ENCODE measurements at regions not wholly inside any gene's neighbourhood (a gene's known extent, or its start where the extent isn't known, plus 50 kb on each side); places are given as distances from the start of the nearest gene placed in this dataset.

GRCh38 chr2:126748188-126748760, 92.3 kb downstream of the GYPC start:
- H3K9me3 ChIP-seq (ENCODE audit: control insufficient read depth, low read length): no peaks in the 10 kb centered on the region
- no peak overlapping the region for H3K9ac ChIP-seq (ENCODE audit: low read length)

GRCh38 chr2:126748929-126749518, 93.1 kb downstream of the GYPC start:
- Histone ChIP-seq H3K27me3 (ENCODE audit: control insufficient read depth, insufficient read depth, low read length) (no peaks in the 10 kb centered on the region), H3K9me3 (ENCODE audit: control insufficient read depth, low read length) (no peaks in the 10 kb centered on the region), H3K9ac (ENCODE audit: low read length) (no peak overlapping the region), H3K4me1 (ENCODE audit: control insufficient read depth, insufficient read depth, low read length) (no peaks in the 10 kb centered on the region), H3K4me3 (ENCODE audit: low read length) (no peak overlapping the region), H3K36me3 (ENCODE audit: control insufficient read depth, insufficient read depth, low read length) (no peaks in the 10 kb centered on the region)

More at GRCh38 chr2:126748188-126748760, 92.3 kb downstream of the GYPC start:
- Histone ChIP-seq H3K4me1 (ENCODE audit: control insufficient read depth, insufficient read depth, low read length) (no peaks in the 10 kb centered on the region), H3K27me3 (ENCODE audit: control insufficient read depth, insufficient read depth, low read length) (no peaks in the 10 kb centered on the region), H3K36me3 (ENCODE audit: control insufficient read depth, insufficient read depth, low read length) (no peaks in the 10 kb centered on the region), H3K4me3 (ENCODE audit: low read length) (no peak overlapping the region)

GRCh38 chr2:126749537-126749936, 93.6 kb downstream of the GYPC start:
- Histone ChIP-seq H3K4me3 (ENCODE audit: low read length) (no peak overlapping the region), H3K9me3 (ENCODE audit: control insufficient read depth, low read length) (no peaks in the 10 kb centered on the region), H3K36me3 (ENCODE audit: control insufficient read depth, insufficient read depth, low read length) (no peaks in the 10 kb centered on the region), H3K27me3 (ENCODE audit: control insufficient read depth, insufficient read depth, low read length) (no peaks in the 10 kb centered on the region), H3K4me1 (ENCODE audit: control insufficient read depth, insufficient read depth, low read length) (no peaks in the 10 kb centered on the region), H3K9ac (ENCODE audit: low read length) (no peak overlapping the region)

- no peak overlapping the region for H3K9ac ChIP-seq (ENCODE audit: low read length)
- H3K27me3 ChIP-seq (ENCODE audit: control insufficient read depth, insufficient read depth, low read length): no peaks in the 10 kb centered on the region
- no peak overlapping the region for H3K4me3 ChIP-seq (ENCODE audit: low read length)
- no peaks in the 10 kb centered on the region for H3K36me3 ChIP-seq (ENCODE audit: control insufficient read depth, insufficient read depth, low read length)
- no peaks in the 10 kb centered on the region for H3K9me3 ChIP-seq (ENCODE audit: control insufficient read depth, low read length)
- no peaks in the 10 kb centered on the region for H3K4me1 ChIP-seq (ENCODE audit: control insufficient read depth, insufficient read depth, low read length)
These were observed 94.5 kb downstream of the GYPC start for GRCh38 chr2:126750506-126750905.

GRCh38 chr2:126751477-126751876, 95.5 kb downstream of the GYPC start:
- no peak overlapping the region for H3K9ac ChIP-seq (ENCODE audit: low read length)
- no peaks in the 10 kb centered on the region for H3K9me3 ChIP-seq (ENCODE audit: control insufficient read depth, low read length)
- no peak overlapping the region for H3K4me3 ChIP-seq (ENCODE audit: low read length)
- H3K36me3 ChIP-seq (ENCODE audit: control insufficient read depth, insufficient read depth, low read length): no peaks in the 10 kb centered on the region
- no peaks in the 10 kb centered on the region for H3K27me3 ChIP-seq (ENCODE audit: control insufficient read depth, insufficient read depth, low read length)
- no peaks in the 10 kb centered on the region for H3K4me1 ChIP-seq (ENCODE audit: control insufficient read depth, insufficient read depth, low read length)

GRCh38 chr2:126752876-126753275, 96.9 kb downstream of the GYPC start:
- Histone ChIP-seq H3K27me3 (ENCODE audit: control insufficient read depth, insufficient read depth, low read length) (no peaks in the 10 kb centered on the region), H3K4me1 (ENCODE audit: control insufficient read depth, insufficient read depth, low read length) (no peaks in the 10 kb centered on the region), H3K9ac (ENCODE audit: low read length) (no peak overlapping the region)

GRCh38 chr2:126753501-126754212, 97.7 kb downstream of the GYPC start:
- H3K36me3 ChIP-seq (ENCODE audit: control insufficient read depth, insufficient read depth, low read length): no peaks in the 10 kb centered on the region
- no peaks in the 10 kb centered on the region for H3K27me3 ChIP-seq (ENCODE audit: control insufficient read depth, insufficient read depth, low read length)
- no peak overlapping the region for H3K9ac ChIP-seq (ENCODE audit: low read length)
- H3K9me3 ChIP-seq (ENCODE audit: control insufficient read depth, low read length): no peaks in the 10 kb centered on the region
- H3K4me3 ChIP-seq (ENCODE audit: low read length): no peak overlapping the region
- no peaks in the 10 kb centered on the region for H3K4me1 ChIP-seq (ENCODE audit: control insufficient read depth, insufficient read depth, low read length)

More at GRCh38 chr2:126752876-126753275, 96.9 kb downstream of the GYPC start:
- H3K9me3 ChIP-seq (ENCODE audit: control insufficient read depth, low read length): no peaks in the 10 kb centered on the region
- no peak overlapping the region for H3K4me3 ChIP-seq (ENCODE audit: low read length)
- no peaks in the 10 kb centered on the region for H3K36me3 ChIP-seq (ENCODE audit: control insufficient read depth, insufficient read depth, low read length)

GRCh38 chr2:126754240-126755004, 98.5 kb downstream of the GYPC start:
- Histone ChIP-seq H3K9ac (ENCODE audit: low read length) (no peak overlapping the region), H3K4me3 (ENCODE audit: low read length) (no peak overlapping the region), H3K4me1 (ENCODE audit: control insufficient read depth, insufficient read depth, low read length) (no peaks in the 10 kb centered on the region), H3K27me3 (ENCODE audit: control insufficient read depth, insufficient read depth, low read length) (no peaks in the 10 kb centered on the region), H3K9me3 (ENCODE audit: control insufficient read depth, low read length) (no peaks in the 10 kb centered on the region), H3K36me3 (ENCODE audit: control insufficient read depth, insufficient read depth, low read length) (no peaks in the 10 kb centered on the region)

GRCh38 chr2:126756125-126756524, 100.2 kb downstream of the GYPC start:
- H3K4me1 ChIP-seq (ENCODE audit: control insufficient read depth, insufficient read depth, low read length): no peaks in the 10 kb centered on the region
- no peak overlapping the region for H3K4me3 ChIP-seq (ENCODE audit: low read length)
- H3K36me3 ChIP-seq (ENCODE audit: control insufficient read depth, insufficient read depth, low read length): no peaks in the 10 kb centered on the region
- no peak overlapping the region for H3K9ac ChIP-seq (ENCODE audit: low read length)
- no peaks in the 10 kb centered on the region for H3K9me3 ChIP-seq (ENCODE audit: control insufficient read depth, low read length)
- no peaks in the 10 kb centered on the region for H3K27me3 ChIP-seq (ENCODE audit: control insufficient read depth, insufficient read depth, low read length)

GRCh38 chr2:126761256-126761980, 105.5 kb downstream of the GYPC start:
- H3K36me3 ChIP-seq (ENCODE audit: control insufficient read depth, insufficient read depth, low read length): no peaks in the 10 kb centered on the region
- H3K4me1 ChIP-seq (ENCODE audit: control insufficient read depth, insufficient read depth, low read length): no peaks in the 10 kb centered on the region
- no peaks in the 10 kb centered on the region for H3K9me3 ChIP-seq (ENCODE audit: control insufficient read depth, low read length)
- no peak overlapping the region for H3K9ac ChIP-seq (ENCODE audit: low read length)
- no peak overlapping the region for H3K4me3 ChIP-seq (ENCODE audit: low read length)
- H3K27me3 ChIP-seq (ENCODE audit: control insufficient read depth, insufficient read depth, low read length): no peaks in the 10 kb centered on the region

- Histone ChIP-seq H3K36me3 (ENCODE audit: control insufficient read depth, insufficient read depth, low read length) (no peaks in the 10 kb centered on the region), H3K4me1 (ENCODE audit: control insufficient read depth, insufficient read depth, low read length) (no peaks in the 10 kb centered on the region), H3K4me3 (ENCODE audit: low read length) (no peak overlapping the region), H3K9me3 (ENCODE audit: control insufficient read depth, low read length) (no peaks in the 10 kb centered on the region), H3K9ac (ENCODE audit: low read length) (no peak overlapping the region), H3K27me3 (ENCODE audit: control insufficient read depth, insufficient read depth, low read length) (no peaks in the 10 kb centered on the region)
These were observed 106.3 kb downstream of the GYPC start for GRCh38 chr2:126761981-126762878.
